ENCODE measurements at regions not wholly inside any gene's neighbourhood (a gene's known extent, or its start where the extent isn't known, plus 50 kb on each side); places are given as distances from the start of the nearest gene placed in this dataset.

GRCh38 chr12:15272376-15272775 lies 49.9 kb upstream of the PTPRO start:
- no peak for DNase-seq (ENCODE audit: extremely low spot score)
- no peak overlapping the region for H3K4me3 ChIP-seq
- 91% methylated on average over 4 of the region's 4 CpGs for WGBS
- intact Hi-C loops (cut with DNase I), result loop anchor here (2.0 to 10.0 kb wide), 2 partner anchors 122 to 512 kb away; partner anchors contain the start of gene EPS8
- H3K27me3 ChIP-seq, result no peaks in the 10 kb centered on the region
- TF ChIP-seq, protein P1, sequence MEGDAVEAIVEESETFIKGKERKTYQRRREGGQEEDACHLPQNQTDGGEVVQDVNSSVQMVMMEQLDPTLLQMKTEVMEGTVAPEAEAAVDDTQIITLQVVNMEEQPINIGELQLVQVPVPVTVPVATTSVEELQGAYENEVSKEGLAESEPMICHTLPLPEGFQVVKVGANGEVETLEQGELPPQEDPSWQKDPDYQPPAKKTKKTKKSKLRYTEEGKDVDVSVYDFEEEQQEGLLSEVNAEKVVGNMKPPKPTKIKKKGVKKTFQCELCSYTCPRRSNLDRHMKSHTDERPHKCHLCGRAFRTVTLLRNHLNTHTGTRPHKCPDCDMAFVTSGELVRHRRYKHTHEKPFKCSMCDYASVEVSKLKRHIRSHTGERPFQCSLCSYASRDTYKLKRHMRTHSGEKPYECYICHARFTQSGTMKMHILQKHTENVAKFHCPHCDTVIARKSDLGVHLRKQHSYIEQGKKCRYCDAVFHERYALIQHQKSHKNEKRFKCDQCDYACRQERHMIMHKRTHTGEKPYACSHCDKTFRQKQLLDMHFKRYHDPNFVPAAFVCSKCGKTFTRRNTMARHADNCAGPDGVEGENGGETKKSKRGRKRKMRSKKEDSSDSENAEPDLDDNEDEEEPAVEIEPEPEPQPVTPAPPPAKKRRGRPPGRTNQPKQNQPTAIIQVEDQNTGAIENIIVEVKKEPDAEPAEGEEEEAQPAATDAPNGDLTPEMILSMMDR (IDR thresholded peaks at IDR 0.05), result no peak
- TF ChIP-seq POLR2AphosphoS5 (IDR thresholded peaks at IDR 0.05) (no peak), POLR2A (IDR thresholded peaks at IDR 0.05; ENCODE audit: low read depth) (no peak), EP300 (IDR thresholded peaks at IDR 0.05) (no peak)
- H3K27ac ChIP-seq (replicated peaks in 1 of 4), result no peak overlapping the region
- H3K9me3 ChIP-seq, result no peaks in the 10 kb centered on the region
- H3K4me1 ChIP-seq, result peaks cover 0 to 26% (median 20%) of the 10 kb centered on the region in 4 donors
- H3K36me3 ChIP-seq, result no peaks in the 10 kb centered on the region
